HG03520 (cell line): ENCODE measurements at regions not wholly inside any gene's neighbourhood (a gene's known extent, or its start where the extent isn't known, plus 50 kb on each side); places are given as distances from the start of the nearest gene placed in this dataset.
"Not testable (repeated sequence)": the region's sequence is repeated elsewhere in the genome, so short reads cannot be mapped to it uniquely, and the experiment has no call there.

Source experiments
- ATAC-seq: cut with Tn5 transposase; IDR thresholded peaks from one replicate; pipeline ENCODE4 v1.9.1; 2021; ENCODE audit warnings: mild to moderate bottlenecking, moderate library complexity; ENCODE audit not compliant: unreplicated experiment

- no peak for ATAC-seq
Observed at GRCh38 chr2:17460371-17461086, 57.7 kb downstream of the RAD51AP2 start.

- ATAC-seq, result no peak
Observed at GRCh38 chr2:17455343-17455742, 62.9 kb downstream of the RAD51AP2 start.

- not testable (repeated sequence) for ATAC-seq
Observed at GRCh38 chr2:17446191-17446590, 72.0 kb downstream of the RAD51AP2 start.

- ATAC-seq, result no peak
Observed at GRCh38 chr2:17445744-17446143, 72.5 kb downstream of the RAD51AP2 start.

- no peak for ATAC-seq
Observed at GRCh38 chr2:17442334-17442733, 75.9 kb downstream of the RAD51AP2 start.

- no peak for ATAC-seq
Observed at GRCh38 chr2:17441790-17442189, 76.5 kb downstream of the RAD51AP2 start.

GRCh38 chr2:17441055-17441771 is 77.0 kb downstream of the RAD51AP2 start:
- ATAC-seq, result no peak

- no peak for ATAC-seq
Observed at GRCh38 chr2:17430326-17430725, 87.9 kb downstream of the RAD51AP2 start.

- ATAC-seq, result no peak
Observed at GRCh38 chr2:17429130-17429529, 89.1 kb downstream of the RAD51AP2 start.

GRCh38 chr2:17427401-17427800 is 90.8 kb downstream of the RAD51AP2 start:
- no peak for ATAC-seq

GRCh38 chr2:17426743-17427142 is 91.5 kb downstream of the RAD51AP2 start:
- no peak for ATAC-seq

- no peak for ATAC-seq
Observed at GRCh38 chr2:17422061-17422460, 96.2 kb downstream of the RAD51AP2 start.

- no peak for ATAC-seq
Observed at GRCh38 chr2:17416884-17417391, 101.3 kb downstream of the RAD51AP2 start.

GRCh38 chr2:17413036-17413435 is 105.2 kb downstream of the RAD51AP2 start:
- ATAC-seq, result no peak

- no peak for ATAC-seq
Observed at GRCh38 chr2:17401096-17401495, 117.1 kb downstream of the RAD51AP2 start.

- ATAC-seq, result no peak
Observed at GRCh38 chr2:17398770-17399169, 119.5 kb downstream of the RAD51AP2 start.

GRCh38 chr2:17388798-17389197 is 129.4 kb downstream of the RAD51AP2 start:
- ATAC-seq, result no peak

GRCh38 chr2:17387591-17387990 is 130.6 kb downstream of the RAD51AP2 start:
- ATAC-seq, result no peak

- ATAC-seq, result no peak
Observed at GRCh38 chr2:17386771-17387170, 131.5 kb downstream of the RAD51AP2 start.

- ATAC-seq, result no peak
Observed at GRCh38 chr2:17380003-17380402, 138.2 kb downstream of the RAD51AP2 start.

GRCh38 chr2:17375262-17375661 is 143.0 kb downstream of the RAD51AP2 start:
- ATAC-seq, result no peak

GRCh38 chr2:17373741-17374140 is 144.5 kb downstream of the RAD51AP2 start:
- ATAC-seq, result no peak
